HEK293 (cell line): ENCODE measurements at regions not wholly inside any gene's neighbourhood (a gene's known extent, or its start where the extent isn't known, plus 50 kb on each side); places are given as distances from the start of the nearest gene placed in this dataset.

Experiments used
- CTCF ChIA-PET: fragments of 350-600 bp; formaldehyde crosslinking; extraction: SDS; loops from one replicate; lab custom pipeline; 2021; ENCODE audit warnings: antibody characterized with exemption; lab: Yijun Ruan, JAX
- POLR2A ChIA-PET: fragments of 300-600 bp; formaldehyde crosslinking; extraction: SDS; loops from one replicate; lab custom pipeline; 2020; ENCODE audit warnings: antibody characterized with exemption, inconsistent platforms; lab: Yijun Ruan, JAX
- H3K27ac ChIP-seq: fragments of 200-500 bp; sonication (Bioruptor generic); 2 replicates; pipeline ENCODE4 v1.5.1; 2014; ENCODE audit warnings: low read depth, low read length, control low read depth, inconsistent platforms; ENCODE audit errors: extremely low read depth
- H3K36me3 ChIP-seq, 2 experiments: fragments of 200-500 bp in 1 of 2; sonication (Bioruptor generic) in 1 of 2; 1 replicate in 1 of 2; 2 replicates in 1 of 2; pipeline ENCODE4 v1.5.1; 2014 to 2017; ENCODE audit warnings: inconsistent platforms in 2 of 2, low read length in 2 of 2; ENCODE audit not compliant: control insufficient read depth in 2 of 2, insufficient read depth in 1 of 2
- H3K4me1 ChIP-seq: fragments of 200-500 bp; sonication (Bioruptor generic); 2 replicates; pipeline ENCODE4 v1.5.1; 2014; ENCODE audit warnings: mild to moderate bottlenecking, low read length, inconsistent platforms; ENCODE audit not compliant: control insufficient read depth, insufficient read depth
- H3K4me3 ChIP-seq: 2 replicates; pipeline ENCODE4 v1.5.1; 2011; ENCODE audit warnings: low read depth, mild to moderate bottlenecking, control low read depth, low read length, moderate library complexity
- H3K9me3 ChIP-seq: fragments of 200-500 bp; sonication (Bioruptor generic); 2 replicates; pipeline ENCODE4 v1.5.1; 2014; ENCODE audit warnings: low read depth, low read length, inconsistent platforms; ENCODE audit not compliant: control insufficient read depth, insufficient read depth
- ELK4 ChIP-seq: IDR thresholded peaks from 2 replicates; pipeline ENCODE4 v1.6.1; 2011; ENCODE audit warnings: mild to moderate bottlenecking, low read depth, low read length, borderline replicate concordance
- GLI2 ChIP-seq: fragments of 450-650 bp; formaldehyde crosslinking; IDR thresholded peaks from 2 replicates; pipeline ENCODE4; 2017; ENCODE audit warnings: missing biosample characterization, missing genetic modification characterization, low read depth, borderline replicate concordance
- KLF10 ChIP-seq: fragments of 450-650 bp; IDR thresholded peaks from 2 replicates; pipeline ENCODE4 v1.5.1; 2018; ENCODE audit warnings: missing biosample characterization, mild to moderate bottlenecking, missing genetic modification characterization
- MZF1 ChIP-seq: fragments of 450-650 bp; formaldehyde crosslinking; IDR thresholded peaks from 2 replicates; pipeline ENCODE4 v1.5.1; 2017; ENCODE audit warnings: missing biosample characterization, missing genetic modification characterization, borderline replicate concordance
- TSHZ1 ChIP-seq: fragments of 450-650 bp; formaldehyde crosslinking; IDR thresholded peaks from 2 replicates; pipeline ENCODE4 v1.5.1; 2016; ENCODE audit warnings: missing biosample characterization, missing genetic modification characterization, borderline replicate concordance
- YY2 ChIP-seq: fragments of 450-650 bp; formaldehyde crosslinking; IDR thresholded peaks from 2 replicates; pipeline ENCODE4 v1.5.1; 2016; ENCODE audit warnings: missing biosample characterization, missing genetic modification characterization
- ZIC2 ChIP-seq: fragments of 450-650 bp; formaldehyde crosslinking; IDR thresholded peaks from 2 replicates; pipeline ENCODE4 v1.5.1; 2016; ENCODE audit warnings: missing biosample characterization, missing genetic modification characterization
- ZNF114 ChIP-seq: fragments of 450-650 bp; formaldehyde crosslinking; IDR thresholded peaks from 2 replicates; pipeline ENCODE4 v1.5.0; 2017; ENCODE audit warnings: missing biosample characterization, missing genetic modification characterization
- ZNF121 ChIP-seq: fragments of 450-650 bp; formaldehyde crosslinking; IDR thresholded peaks from 2 replicates; pipeline ENCODE4 v1.5.1; 2016; ENCODE audit warnings: missing biosample characterization, missing genetic modification characterization
- ZNF16 ChIP-seq: fragments of 450-650 bp; formaldehyde crosslinking; IDR thresholded peaks from 2 replicates; pipeline ENCODE4 v1.5.1; 2016; ENCODE audit warnings: low read depth, missing biosample characterization, missing genetic modification characterization
- ZNF169 ChIP-seq: fragments of 450-650 bp; formaldehyde crosslinking; IDR thresholded peaks from 2 replicates; pipeline ENCODE4 v1.5.1; 2016; ENCODE audit warnings: missing biosample characterization, missing genetic modification characterization
- ZNF175 ChIP-seq: fragments of 450-650 bp; formaldehyde crosslinking; IDR thresholded peaks from 2 replicates; pipeline ENCODE4 v1.5.1; 2016; ENCODE audit warnings: missing biosample characterization, missing genetic modification characterization
- ZNF18 ChIP-seq: fragments of 450-650 bp; formaldehyde crosslinking; IDR thresholded peaks from 2 replicates; pipeline ENCODE4 v1.5.1; 2016; ENCODE audit warnings: missing biosample characterization, missing genetic modification characterization
- ZNF19 ChIP-seq: fragments of 450-650 bp; formaldehyde crosslinking; IDR thresholded peaks from 2 replicates; pipeline ENCODE4; 2016; ENCODE audit warnings: missing biosample characterization, missing genetic modification characterization, low read depth
- ZNF2 ChIP-seq: fragments of 450-650 bp; formaldehyde crosslinking; IDR thresholded peaks from 2 replicates; pipeline ENCODE4 v1.5.1; 2016; ENCODE audit warnings: missing biosample characterization, missing genetic modification characterization
- ZNF214 ChIP-seq: fragments of 450-650 bp; formaldehyde crosslinking; IDR thresholded peaks from 2 replicates; pipeline ENCODE4 v1.5.1; 2017; ENCODE audit warnings: missing biosample characterization, mild to moderate bottlenecking, missing genetic modification characterization, borderline replicate concordance
- ZNF366 ChIP-seq: fragments of 450-650 bp; formaldehyde crosslinking; conservative IDR thresholded peaks from 2 replicates; pipeline ENCODE4 v1.5.1; 2016; ENCODE audit warnings: missing biosample characterization, missing genetic modification characterization
- ZNF423 ChIP-seq: fragments of 450-650 bp; formaldehyde crosslinking; IDR thresholded peaks from 2 replicates; pipeline ENCODE4 v1.5.1; 2016; ENCODE audit warnings: missing biosample characterization, missing genetic modification characterization
- ZNF426 ChIP-seq: fragments of 450-650 bp; formaldehyde crosslinking; IDR thresholded peaks from 2 replicates; pipeline ENCODE4 v1.5.1; 2017; ENCODE audit warnings: missing biosample characterization, missing genetic modification characterization, mild to moderate bottlenecking, inconsistent platforms, moderate library complexity
- ZNF433 ChIP-seq: fragments of 450-650 bp; formaldehyde crosslinking; IDR thresholded peaks from 2 replicates; pipeline ENCODE4 v1.5.1; 2016; ENCODE audit warnings: missing biosample characterization, missing genetic modification characterization, low read depth
- ZNF473 ChIP-seq: fragments of 450-650 bp; formaldehyde crosslinking; IDR thresholded peaks from 2 replicates; pipeline ENCODE4 v1.5.1; 2017; ENCODE audit warnings: missing biosample characterization, missing genetic modification characterization
- ZNF48 ChIP-seq: fragments of 450-650 bp; formaldehyde crosslinking; IDR thresholded peaks from 2 replicates; pipeline ENCODE4 v1.5.1; 2016; ENCODE audit warnings: missing biosample characterization, missing genetic modification characterization
- ZNF626 ChIP-seq: fragments of 450-650 bp; sonication (Bioruptor Pico); formaldehyde crosslinking; IDR thresholded peaks from 2 replicates; pipeline ENCODE4 v1.5.1; 2018; ENCODE audit warnings: missing biosample characterization, missing genetic modification characterization, inconsistent platforms
- ZNF645 ChIP-seq: fragments of 450-650 bp; formaldehyde crosslinking; IDR thresholded peaks from 2 replicates; pipeline ENCODE4; 2016; ENCODE audit warnings: missing biosample characterization, missing genetic modification characterization
- ZNF747 ChIP-seq: fragments of 450-650 bp; formaldehyde crosslinking; IDR thresholded peaks from 2 replicates; pipeline ENCODE4 v1.5.1; 2016; ENCODE audit warnings: missing biosample characterization, missing genetic modification characterization
- ZNF777 ChIP-seq: fragments of 450-650 bp; formaldehyde crosslinking; IDR thresholded peaks from 2 replicates; pipeline ENCODE4 v1.5.1; 2017; ENCODE audit warnings: missing biosample characterization, missing genetic modification characterization, borderline replicate concordance

- Histone ChIP-seq H3K9me3 (no peaks in the 10 kb centered on the region), H3K27ac (no peak overlapping the region)
- no peak for TF ChIP-seq ZNF433 (tag by site-specific recombination)
- TF ChIP-seq ZNF423 (tag by site-specific recombination): no peak
- TF ChIP-seq ZNF16 (tag by site-specific recombination): no peak
- no peak for TF ChIP-seq ZNF426
- TF ChIP-seq ZNF214 (tag by site-specific recombination): no peak
- TF ChIP-seq ZNF747 (tag by site-specific recombination): no peak
- no peak for TF ChIP-seq TSHZ1
- no peak for TF ChIP-seq ZNF18 (tag by site-specific recombination)
- TF ChIP-seq GLI2 (tag by site-specific recombination): no peak
- no peak for TF ChIP-seq ZNF19 (tag by site-specific recombination)
- no peak for TF ChIP-seq ZNF473
- TF ChIP-seq ZNF626 (tag by site-specific recombination): no peak
- TF ChIP-seq ZNF48 (tag by site-specific recombination): no peak
- TF ChIP-seq, all 188 proteins: peak for 0
- Histone ChIP-seq H3K4me1 (no peaks in the 10 kb centered on the region), H3K4me3 (no peak overlapping the region), H3K36me3 (no peaks in the 10 kb centered on the region)
- ChIA-PET CTCF (interaction anchor here (0.6 kb wide), 1 partner anchor 177 kb away, joined by 4 read pairs; no protein-coding TSS in a partner anchor), POLR2A (no interaction called here)
These were observed 96.5 kb downstream of the DCAF12L1 start for GRCh38 chrX:126456136-126456535.

- POLR2A ChIA-PET: no interaction called here
- H3K27ac ChIP-seq: no peak overlapping the region
- H3K36me3 ChIP-seq: no peaks in the 10 kb centered on the region
- no peak for TF ChIP-seq YY2 (tag by site-specific recombination)
- no peak for TF ChIP-seq ZNF175 (tag by site-specific recombination)
- TF ChIP-seq ZNF2 (tag by site-specific recombination): no peak
- TF ChIP-seq ZNF366 (tag by site-specific recombination): no peak
- TF ChIP-seq ZNF114 (tag by site-specific recombination): no peak
- TF ChIP-seq ZIC2 (tag by site-specific recombination): no peak
- TF ChIP-seq ZNF169 (tag by site-specific recombination): no peak
- TF ChIP-seq ELK4: no peak
- TF ChIP-seq ZNF645: no peak
- no peak for TF ChIP-seq ZNF121 (tag by site-specific recombination)
- TF ChIP-seq KLF10: no peak
- TF ChIP-seq MZF1 (tag by site-specific recombination): no peak
- no peak for TF ChIP-seq ZNF777 (tag by site-specific recombination)
- TF ChIP-seq, all 188 proteins: peak for 0
- CTCF ChIA-PET: interaction anchor here (0.6 to 0.7 kb wide), 2 partner anchors 88 to 115 kb away, joined by 3 read pairs; no protein-coding TSS in a partner anchor
- Histone ChIP-seq H3K4me3 (no peak overlapping the region), H3K4me1 (no peaks in the 10 kb centered on the region), H3K9me3 (no peaks in the 10 kb centered on the region)
These were observed 103.9 kb downstream of the DCAF12L1 start for GRCh38 chrX:126448681-126449080.
